Ovary (tissue), 3 donors: ENCODE measurements at regions not wholly inside any gene's neighbourhood (a gene's known extent, or its start where the extent isn't known, plus 50 kb on each side); places are given as distances from the start of the nearest gene placed in this dataset.

Source experiments
- POLR2A ChIP-seq: fragments of 450-650 bp; IDR thresholded peaks from one replicate; pipeline ENCODE4 v1.6.1; 2017; ENCODE audit warnings: antibody characterized with exemption, mild to moderate bottlenecking, moderate library complexity
- TF ChIP-seq, protein P1 (sequence below), 3 donors: fragments of 450-650 bp in 2 of 3; fragments of 200-600 bp in 1 of 3; IDR thresholded peaks; one replicate each; pipeline versions ENCODE4 v1.5.1 to v1.8.0; 2016 to 2022; ENCODE audit warnings: antibody characterized with exemption in 3 of 3, mild to moderate bottlenecking in 1 of 3
- donor health status: DM: no; HTN: no; CAD: no.

DNA sequence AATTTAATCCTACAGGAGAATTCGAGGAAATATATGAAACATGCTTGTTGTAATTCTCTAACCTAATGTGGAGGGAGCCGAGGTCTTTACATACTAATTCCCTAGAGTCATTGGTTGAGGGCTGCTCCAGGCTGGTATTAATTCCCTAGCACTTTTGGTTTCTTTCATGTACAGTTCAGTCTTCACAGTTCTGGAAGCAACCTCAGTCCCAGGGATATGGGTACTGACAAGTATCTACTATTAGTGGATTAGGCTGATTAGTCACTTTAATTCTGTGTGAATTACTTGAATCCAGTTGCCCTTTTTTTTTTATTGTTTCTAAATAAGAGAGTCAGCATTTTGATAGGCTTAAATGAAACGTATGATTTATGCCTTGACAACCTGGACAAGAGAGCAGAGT is 172.3 kb upstream of the HTR2A start:
- TF ChIP-seq, protein P1, sequence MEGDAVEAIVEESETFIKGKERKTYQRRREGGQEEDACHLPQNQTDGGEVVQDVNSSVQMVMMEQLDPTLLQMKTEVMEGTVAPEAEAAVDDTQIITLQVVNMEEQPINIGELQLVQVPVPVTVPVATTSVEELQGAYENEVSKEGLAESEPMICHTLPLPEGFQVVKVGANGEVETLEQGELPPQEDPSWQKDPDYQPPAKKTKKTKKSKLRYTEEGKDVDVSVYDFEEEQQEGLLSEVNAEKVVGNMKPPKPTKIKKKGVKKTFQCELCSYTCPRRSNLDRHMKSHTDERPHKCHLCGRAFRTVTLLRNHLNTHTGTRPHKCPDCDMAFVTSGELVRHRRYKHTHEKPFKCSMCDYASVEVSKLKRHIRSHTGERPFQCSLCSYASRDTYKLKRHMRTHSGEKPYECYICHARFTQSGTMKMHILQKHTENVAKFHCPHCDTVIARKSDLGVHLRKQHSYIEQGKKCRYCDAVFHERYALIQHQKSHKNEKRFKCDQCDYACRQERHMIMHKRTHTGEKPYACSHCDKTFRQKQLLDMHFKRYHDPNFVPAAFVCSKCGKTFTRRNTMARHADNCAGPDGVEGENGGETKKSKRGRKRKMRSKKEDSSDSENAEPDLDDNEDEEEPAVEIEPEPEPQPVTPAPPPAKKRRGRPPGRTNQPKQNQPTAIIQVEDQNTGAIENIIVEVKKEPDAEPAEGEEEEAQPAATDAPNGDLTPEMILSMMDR (IDR thresholded peaks at IDR 0.05): no peak
- no peak for TF ChIP-seq POLR2A
